ENCODE measurements at regions not wholly inside any gene's neighbourhood (a gene's known extent, or its start where the extent isn't known, plus 50 kb on each side); places are given as distances from the start of the nearest gene placed in this dataset.
"Not testable (repeated sequence)": the region's sequence is repeated elsewhere in the genome, so short reads cannot be mapped to it uniquely, and the experiment has no call there.

- ATAC-seq (peak; percentile 84), DNase-seq (peak; percentile 41 to 44)
- intact Hi-C loops (cut with DNase I, micrococcal nuclease) = not testable (repeated sequence)
These were observed 180.5 kb upstream of the OSBPL11 start for GRCh38 chr3:125775606-125776294.

- ATAC-seq; DNase-seq; intact Hi-C loops (cut with DNase I, micrococcal nuclease): not testable (repeated sequence)
These were observed 184.0 kb upstream of the OSBPL11 start for GRCh38 chr3:125779276-125779675.

GRCh38 chr3:125779918-125780317 lies 184.6 kb upstream of the OSBPL11 start:
- DNase-seq; ATAC-seq; intact Hi-C loops (cut with DNase I, micrococcal nuclease): not testable (repeated sequence)

GRCh38 chr3:125781678-125782077 lies 186.4 kb upstream of the OSBPL11 start:
- intact Hi-C loops (cut with DNase I, micrococcal nuclease); ATAC-seq; DNase-seq: not testable (repeated sequence)

GRCh38 chr3:125790312-125790711 lies 178.7 kb upstream of the ROPN1B start:
- intact Hi-C loops (cut with DNase I, micrococcal nuclease); ATAC-seq; DNase-seq: not testable (repeated sequence)

- DNase-seq; ATAC-seq; intact Hi-C loops (cut with DNase I, micrococcal nuclease): not testable (repeated sequence)
These were observed 178.0 kb upstream of the ROPN1B start for GRCh38 chr3:125791021-125791420.

- DNase-seq; intact Hi-C loops (cut with DNase I, micrococcal nuclease); ATAC-seq: not testable (repeated sequence)
These were observed 159.0 kb upstream of the ROPN1B start for GRCh38 chr3:125810010-125810409.

GRCh38 chr3:125822175-125822574 lies 146.8 kb upstream of the ROPN1B start:
- intact Hi-C loops (cut with DNase I, micrococcal nuclease); ATAC-seq; DNase-seq: not testable (repeated sequence)

- ATAC-seq; intact Hi-C loops (cut with DNase I, micrococcal nuclease); DNase-seq: not testable (repeated sequence)
These were observed 137.8 kb upstream of the ROPN1B start for GRCh38 chr3:125831005-125831750.

GRCh38 chr3:125835562-125835961 lies 133.4 kb upstream of the ROPN1B start:
- DNase-seq; ATAC-seq; intact Hi-C loops (cut with DNase I, micrococcal nuclease): not testable (repeated sequence)

GRCh38 chr3:125836011-125836551 lies 132.9 kb upstream of the ROPN1B start:
- intact Hi-C loops (cut with DNase I, micrococcal nuclease); ATAC-seq: not testable (repeated sequence)
- peak; percentile 6 to 31 for DNase-seq

- intact Hi-C loops (cut with DNase I, micrococcal nuclease); ATAC-seq; DNase-seq: not testable (repeated sequence)
These were observed 132.2 kb upstream of the ROPN1B start for GRCh38 chr3:125836786-125837185.

- DNase-seq; intact Hi-C loops (cut with DNase I, micrococcal nuclease); ATAC-seq: not testable (repeated sequence)
These were observed 130.1 kb upstream of the ROPN1B start for GRCh38 chr3:125838857-125839256.

- DNase-seq = peak in 1 of 2 donors; percentile 25
- intact Hi-C loops (cut with DNase I, micrococcal nuclease); ATAC-seq: not testable (repeated sequence)
These were observed 128.5 kb upstream of the ROPN1B start for GRCh38 chr3:125840465-125840864.

GRCh38 chr3:125847966-125848365 lies 121.0 kb upstream of the ROPN1B start:
- DNase-seq; intact Hi-C loops (cut with DNase I, micrococcal nuclease); ATAC-seq: not testable (repeated sequence)

GRCh38 chr3:125855006-125855405 lies 114.0 kb upstream of the ROPN1B start:
- intact Hi-C loops (cut with DNase I, micrococcal nuclease); DNase-seq; ATAC-seq: not testable (repeated sequence)

GRCh38 chr3:125860547-125860946 lies 108.4 kb upstream of the ROPN1B start:
- ATAC-seq; intact Hi-C loops (cut with DNase I, micrococcal nuclease): not testable (repeated sequence)
- peak in 1 of 2 donors; percentile 27 for DNase-seq

GRCh38 chr3:125862841-125863254 lies 106.1 kb upstream of the ROPN1B start:
- intact Hi-C loops (cut with DNase I, micrococcal nuclease); ATAC-seq: not testable (repeated sequence)
- DNase-seq = peak; percentile 7 to 33

- DNase-seq; intact Hi-C loops (cut with DNase I, micrococcal nuclease); ATAC-seq: not testable (repeated sequence)
These were observed 104.4 kb upstream of the ROPN1B start for GRCh38 chr3:125864532-125864931.

Data from left colon (tissue), 2 donors.